Astrocyte of the cerebellum (primary cell): ENCODE measurements at regions not wholly inside any gene's neighbourhood (a gene's known extent, or its start where the extent isn't known, plus 50 kb on each side); places are given as distances from the start of the nearest gene placed in this dataset.
A peak's percentile ranks its signal among the peaks of the same experiment; 100 is the strongest.

Source experiments
- DNase-seq: peaks from one replicate; pipeline ENCODE4 v3.0.0-alpha.2; 2011; ENCODE audit warnings: low read depth
- H3K4me3 ChIP-seq: 2 replicates; pipeline ENCODE4 v1.5.1; 2011; ENCODE audit warnings: mild to moderate bottlenecking, low read depth, low read length, moderate library complexity
- CTCF ChIP-seq: IDR thresholded peaks from 2 replicates; pipeline ENCODE4 v1.5.1; 2012; ENCODE audit warnings: low read length, low read depth, moderate library complexity, mild to moderate bottlenecking; ENCODE audit errors: missing control alignments
- in situ Hi-C: cut with HindIII; loops from 2 replicates; pipeline ENCODE4 v1.10.0; 2017; ENCODE audit warnings: low sequenced_read_pairs

DNA sequence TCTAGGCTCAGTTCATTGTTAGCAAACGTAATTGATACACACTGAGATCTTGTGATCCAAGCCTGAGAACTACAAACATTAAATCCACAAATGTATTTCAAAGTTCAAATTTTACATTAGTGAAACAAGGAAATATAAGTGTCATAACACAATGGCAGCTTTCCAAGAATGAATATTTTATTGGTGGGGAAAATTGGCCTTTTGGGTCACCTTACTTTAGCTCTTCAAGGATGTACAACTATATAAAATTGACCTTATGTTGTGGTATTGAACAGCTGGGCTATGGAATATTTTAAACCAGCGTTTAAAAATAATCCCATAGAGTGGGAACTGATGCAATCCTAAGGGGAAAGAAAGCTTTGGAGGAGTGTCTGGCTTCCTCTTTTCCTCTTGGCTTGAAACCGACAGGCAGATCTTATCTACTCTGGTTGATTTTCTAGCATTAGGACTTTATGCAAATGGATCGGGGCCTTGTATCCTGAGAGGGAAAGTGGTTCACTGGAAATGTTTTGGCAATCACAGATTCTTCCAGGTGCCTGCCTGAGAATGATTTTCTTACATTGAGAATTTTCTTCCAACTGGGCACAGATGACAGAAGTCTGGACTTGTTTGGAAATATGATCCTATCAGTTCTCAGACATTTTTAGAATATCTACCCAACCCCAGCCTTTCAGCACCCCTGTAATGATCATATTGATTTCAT, 184.8 kb upstream of the ECI2 start:
- no peak for TF ChIP-seq CTCF
- no peak for DNase-seq
- in situ Hi-C loops: no loop called here
- H3K4me3 ChIP-seq: no peak overlapping the region

DNA sequence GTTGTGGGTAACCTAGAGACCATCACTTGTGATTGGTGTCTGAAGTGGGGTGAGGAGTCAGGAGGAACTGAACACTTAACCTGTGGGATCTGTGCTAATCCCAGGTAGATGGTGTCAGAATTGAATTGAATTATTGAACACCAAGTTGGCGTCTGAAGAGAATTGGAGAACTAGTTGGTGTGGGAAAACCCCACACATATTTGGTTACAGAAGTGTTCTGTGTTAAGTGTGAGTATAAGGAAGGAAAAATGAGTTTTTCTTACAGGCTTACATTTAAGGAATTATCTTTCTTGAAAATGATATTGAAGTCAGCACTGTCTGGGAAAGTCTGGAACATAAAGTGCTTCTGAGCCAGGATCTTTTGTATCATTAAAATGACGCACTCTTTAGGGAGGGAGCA, 182.9 kb upstream of the ECI2 start:
- DNase-seq: no peak
- no peak overlapping the region for H3K4me3 ChIP-seq
- no peak for TF ChIP-seq CTCF
- in situ Hi-C loops: no loop called here

DNA sequence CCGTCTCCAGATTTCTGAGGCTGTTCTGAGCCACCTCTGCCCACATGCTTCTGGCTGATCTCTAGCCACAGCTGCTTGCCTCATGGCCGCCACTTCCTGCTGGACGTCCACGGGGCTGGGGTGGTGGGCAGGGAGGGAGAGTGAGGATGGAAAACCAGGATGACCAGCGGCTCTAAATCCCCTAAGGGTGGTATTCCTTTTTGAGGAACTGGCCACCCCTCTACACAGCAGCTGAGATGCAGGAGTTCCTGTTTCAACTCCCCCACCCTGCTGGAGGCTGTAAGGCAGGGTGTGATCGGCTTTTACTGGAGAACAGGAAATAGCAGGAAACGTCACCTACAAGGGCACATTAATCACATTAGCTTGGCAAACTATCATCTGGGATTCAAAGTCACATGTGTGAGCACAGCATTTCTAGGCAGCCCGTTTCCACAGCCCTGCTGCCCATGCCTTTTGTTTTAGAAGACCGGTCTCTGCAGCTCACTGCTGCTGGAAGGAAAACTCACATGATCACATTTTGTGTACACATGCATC, 181.6 kb upstream of the ECI2 start:
- TF ChIP-seq CTCF: no peak
- no peak overlapping the region for H3K4me3 ChIP-seq
- peak; percentile 34 for DNase-seq
- in situ Hi-C loops: no loop called here

DNA sequence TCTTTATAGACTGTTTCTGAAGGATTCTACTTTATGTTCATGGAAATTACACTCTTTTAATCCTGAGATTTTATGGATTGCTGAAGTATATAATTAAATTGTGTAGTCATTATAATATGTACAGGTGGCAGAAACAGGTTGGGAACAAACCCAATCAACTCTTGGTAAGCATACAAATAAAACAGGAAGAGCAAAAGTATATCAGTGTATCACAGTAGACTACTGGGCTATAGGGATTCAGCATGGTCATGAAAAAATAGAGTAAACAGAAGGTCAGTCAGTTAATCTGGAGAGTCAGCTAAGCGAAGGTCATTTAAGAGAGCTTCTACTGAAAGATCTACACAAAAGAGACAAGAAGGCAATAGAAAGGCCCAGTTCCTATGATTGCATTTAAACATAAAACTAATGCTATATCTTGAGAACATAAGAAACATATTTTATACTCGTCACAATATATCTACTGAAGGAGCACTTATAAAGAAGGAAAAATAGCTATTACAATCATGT, 178.9 kb upstream of the ECI2 start:
- DNase-seq: no peak
- in situ Hi-C loops: no loop called here
- no peak overlapping the region for H3K4me3 ChIP-seq
- TF ChIP-seq CTCF: no peak

DNA sequence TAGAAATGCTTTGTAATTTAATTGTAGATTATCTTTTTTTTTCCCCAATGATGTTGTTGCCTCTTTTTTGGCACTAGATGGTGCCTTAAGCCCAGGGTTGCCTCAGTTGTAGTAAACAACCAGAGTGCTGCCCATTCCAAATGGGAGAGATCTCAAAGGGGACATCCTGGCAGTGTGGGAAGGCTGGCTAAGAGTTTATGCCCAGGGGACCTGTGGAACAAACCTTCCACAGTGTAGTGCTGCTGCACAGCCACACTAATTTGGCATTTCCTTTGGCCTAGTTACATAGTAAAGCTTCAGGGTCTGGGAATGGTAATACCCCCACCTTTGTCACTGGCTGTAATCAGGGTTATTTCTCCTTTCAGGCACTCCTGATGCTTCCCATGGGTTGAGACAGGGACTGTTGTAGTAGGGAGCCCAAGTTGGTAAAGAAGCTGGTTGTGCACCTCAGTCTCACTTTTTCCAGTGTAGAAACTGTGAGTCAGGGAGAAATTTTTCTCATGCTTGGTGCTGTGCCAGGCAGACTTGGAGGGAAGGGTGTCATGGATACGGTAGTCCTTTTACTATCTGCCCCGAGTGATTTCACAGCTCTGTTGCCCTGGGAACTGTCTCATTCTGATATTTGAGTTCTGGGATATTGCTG, 177.8 kb upstream of the ECI2 start:
- H3K4me3 ChIP-seq: no peak overlapping the region
- peak; percentile 59 for TF ChIP-seq CTCF
- in situ Hi-C loops: no loop called here
- DNase-seq: peak; percentile 88

DNA sequence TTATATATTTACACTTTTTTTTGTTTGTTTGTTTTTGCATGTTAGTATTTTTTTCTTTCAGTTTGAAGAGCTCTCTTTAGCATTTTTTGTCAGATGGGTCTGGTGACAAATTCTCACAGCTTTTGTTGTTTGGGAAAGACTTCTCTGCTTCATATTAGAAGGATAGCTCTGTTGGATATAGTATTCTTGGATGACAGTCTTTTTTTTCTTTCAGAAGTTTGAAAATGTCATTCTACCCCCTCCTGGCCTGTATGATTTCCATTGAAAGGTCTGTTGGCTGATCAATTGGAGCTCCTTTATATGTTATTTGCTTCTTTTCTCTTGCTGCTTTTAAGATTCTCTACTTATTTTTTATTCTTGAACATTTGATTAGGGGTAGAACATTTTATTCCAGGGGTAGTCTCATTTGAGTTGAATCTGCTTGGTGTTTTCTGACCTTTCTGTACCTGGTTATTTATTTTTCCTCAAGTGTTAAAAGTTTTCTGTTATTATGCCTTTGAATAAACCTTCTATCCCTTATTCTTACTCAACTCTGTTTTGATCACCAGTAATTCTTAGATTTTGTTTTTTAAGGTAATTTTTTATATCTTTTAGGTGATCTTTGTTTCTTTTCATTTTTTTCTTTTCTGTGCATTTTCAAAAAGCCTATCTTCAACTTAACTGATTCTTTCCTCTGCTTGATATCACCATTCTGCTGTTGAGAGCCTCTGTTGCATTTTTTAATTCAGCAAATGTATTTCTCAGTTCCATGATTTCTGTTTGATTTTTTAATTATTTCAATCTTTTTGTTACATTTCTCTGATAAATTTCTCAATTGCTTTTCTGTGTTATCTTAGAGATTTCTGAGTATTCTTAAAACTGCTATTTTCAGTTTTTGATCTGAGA, 176.8 kb upstream of the ECI2 start:
- in situ Hi-C loops: no loop called here
- no peak for TF ChIP-seq CTCF
- DNase-seq: no peak
- no peak overlapping the region for H3K4me3 ChIP-seq
